Lower lobe of right lung (tissue), 2 donors: ENCODE measurements at regions not wholly inside any gene's neighbourhood (a gene's known extent, or its start where the extent isn't known, plus 50 kb on each side); places are given as distances from the start of the nearest gene placed in this dataset.

ENCODE experiments used
- ATAC-seq, 2 donors: fragments of 200-7000 bp; cut with Tn5 transposase; one replicate each; pipeline ENCODE4 v1.9.1; 2020 to 2022; ENCODE audit warnings: mild to moderate bottlenecking in 2 of 2, moderate library complexity in 2 of 2
- DNase-seq: peaks from one replicate; pipeline ENCODE4 v3.0.0-alpha.2; 2020
- H3K27ac ChIP-seq: fragments of 200-600 bp; one replicate; pipeline ENCODE4 v1.8.0; 2022
- H3K27me3 ChIP-seq: fragments of 200-600 bp; one replicate; pipeline ENCODE4 v1.8.0; 2022; ENCODE audit warnings: low read depth
- H3K36me3 ChIP-seq: fragments of 200-600 bp; one replicate; pipeline ENCODE4 v1.8.0; 2022; ENCODE audit warnings: mild to moderate bottlenecking
- H3K4me1 ChIP-seq: fragments of 200-600 bp; one replicate; pipeline ENCODE4 v1.8.0; 2022
- H3K4me3 ChIP-seq: fragments of 200-600 bp; one replicate; pipeline ENCODE4 v1.8.0; 2022; ENCODE audit warnings: mild to moderate bottlenecking
- H3K9me3 ChIP-seq: fragments of 200-600 bp; one replicate; pipeline ENCODE4 v1.8.0; 2022
- CTCF ChIP-seq: fragments of 200-600 bp; IDR thresholded peaks from one replicate; pipeline ENCODE4 v1.8.0; 2022; ENCODE audit warnings: antibody characterized with exemption, mild to moderate bottlenecking
- intact Hi-C: fragments of 100-400 bp; cut with DNase I; formaldehyde crosslinking; loops from one replicate; pipeline ENCODE4 v1.11.0; 2022
- donor health status: DM: no; HTN: yes; CAD: no; lungs with severe emphysema.

GRCh38 chr6:40755749-40756452 lies 168.7 kb upstream of the LRFN2 start:
- Histone ChIP-seq H3K9me3 (no peaks in the 10 kb centered on the region), H3K36me3 (no peaks in the 10 kb centered on the region), H3K4me3 (no peak overlapping the region), H3K4me1 (no peaks in the 10 kb centered on the region), H3K27ac (no peak overlapping the region), H3K27me3 (peaks cover 27% of the 10 kb centered on the region)
- TF ChIP-seq CTCF, result no peak
- no peak for DNase-seq
- intact Hi-C loops, result no loop called here
- ATAC-seq, result no peak

- H3K27ac ChIP-seq, result no peak overlapping the region
- ATAC-seq, result no peak
- intact Hi-C loops, result no loop called here
- H3K9me3 ChIP-seq, result no peaks in the 10 kb centered on the region
- TF ChIP-seq CTCF, result no peak
- no peak overlapping the region for H3K4me3 ChIP-seq
- no peaks in the 10 kb centered on the region for H3K4me1 ChIP-seq
- peaks cover 30% of the 10 kb centered on the region for H3K27me3 ChIP-seq
- no peak for DNase-seq
- H3K36me3 ChIP-seq, result no peaks in the 10 kb centered on the region
Observed at GRCh38 chr6:40755046-40755681, 168.0 kb upstream of the LRFN2 start.

GRCh38 chr6:40754461-40755045 lies 167.4 kb upstream of the LRFN2 start:
- no peak for ATAC-seq
- intact Hi-C loops, result no loop called here
- TF ChIP-seq CTCF, result no peak
- no peaks in the 10 kb centered on the region for H3K9me3 ChIP-seq
- H3K27me3 ChIP-seq, result peaks cover 31% of the 10 kb centered on the region
- no peaks in the 10 kb centered on the region for H3K4me1 ChIP-seq
- no peaks in the 10 kb centered on the region for H3K36me3 ChIP-seq
- H3K27ac ChIP-seq, result no peak overlapping the region
- no peak overlapping the region for H3K4me3 ChIP-seq
- DNase-seq, result no peak

- no peak for TF ChIP-seq CTCF
- ATAC-seq (no peak), DNase-seq (no peak)
- Histone ChIP-seq H3K4me3 (no peak overlapping the region), H3K36me3 (no peaks in the 10 kb centered on the region), H3K27ac (no peak overlapping the region), H3K27me3 (peaks cover 31% of the 10 kb centered on the region), H3K9me3 (no peaks in the 10 kb centered on the region), H3K4me1 (no peaks in the 10 kb centered on the region)
- intact Hi-C loops, result no loop called here
Observed at GRCh38 chr6:40753675-40754448, 166.7 kb upstream of the LRFN2 start.

- no peak for ATAC-seq
- peaks cover 31% of the 10 kb centered on the region for H3K27me3 ChIP-seq
- intact Hi-C loops, result no loop called here
Observed at GRCh38 chr6:40753048-40753447, 165.9 kb upstream of the LRFN2 start.

More at GRCh38 chr6:40753048-40753447, 165.9 kb upstream of the LRFN2 start:
- no peak overlapping the region for H3K4me3 ChIP-seq
- no peaks in the 10 kb centered on the region for H3K9me3 ChIP-seq
- H3K27ac ChIP-seq, result no peak overlapping the region
- H3K4me1 ChIP-seq, result no peaks in the 10 kb centered on the region
- DNase-seq, result no peak
- no peaks in the 10 kb centered on the region for H3K36me3 ChIP-seq
- no peak for TF ChIP-seq CTCF
